LNCAP (cell line): ENCODE measurements at regions not wholly inside any gene's neighbourhood (a gene's known extent, or its start where the extent isn't known, plus 50 kb on each side); places are given as distances from the start of the nearest gene placed in this dataset.

Experiments
- CTCF ChIP-seq: fragments of 450-650 bp; IDR thresholded peaks from 2 replicates; pipeline ENCODE4 v1.5.1; 2017; ENCODE audit warnings: mild to moderate bottlenecking

- TF ChIP-seq CTCF, result no peak
Observed at GRCh38 chr6:28682542-28682941, 156.9 kb downstream of the GPX5 start.

- TF ChIP-seq CTCF, result peak; percentile 61
Observed at GRCh38 chr6:28683945-28684538, 158.4 kb downstream of the GPX5 start.

- peak; percentile 56 for TF ChIP-seq CTCF
Observed at GRCh38 chr6:28686446-28687027, 160.9 kb downstream of the GPX5 start.

GRCh38 chr6:28693033-28693750 is 167.5 kb downstream of the GPX5 start:
- TF ChIP-seq CTCF, result no peak

- TF ChIP-seq CTCF, result no peak
Observed at GRCh38 chr6:28693751-28694443, 168.2 kb downstream of the GPX5 start.

GRCh38 chr6:28695715-28696114 is 170.0 kb downstream of the GPX5 start:
- TF ChIP-seq CTCF, result no peak

- TF ChIP-seq CTCF, result no peak
Observed at GRCh38 chr6:28696167-28696566, 170.5 kb downstream of the GPX5 start.
